ENCODE measurements at regions not wholly inside any gene's neighbourhood (a gene's known extent, or its start where the extent isn't known, plus 50 kb on each side); places are given as distances from the start of the nearest gene placed in this dataset.

DNA sequence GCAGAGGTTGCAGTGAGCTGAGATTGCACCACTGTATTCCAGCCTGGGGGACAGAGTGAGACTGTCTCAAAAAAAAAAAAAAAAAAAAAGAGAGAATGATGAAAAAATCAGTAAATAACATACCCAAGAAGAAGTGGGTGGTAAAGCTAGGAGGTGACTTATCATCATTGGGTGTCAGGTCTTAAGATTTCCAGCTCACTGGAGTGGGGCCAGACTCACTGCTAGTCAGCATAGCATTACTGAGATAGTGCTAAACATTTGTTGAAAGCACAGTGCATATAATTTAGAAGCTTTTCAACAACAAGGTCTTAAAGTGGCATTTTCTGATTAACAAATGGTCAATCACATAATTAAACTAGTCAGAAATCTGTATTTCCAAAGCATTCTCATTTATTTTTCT lies 221.8 kb upstream of the GYPA start:
- Histone ChIP-seq H3K4me2 (ENCODE audit: low read depth, low read length, poor library complexity, severe bottlenecking) (no peak overlapping the region), H4K20me1 (ENCODE audit: insufficient read depth, low read depth, low read length) (no peaks in the 10 kb centered on the region), H3K79me2 (ENCODE audit: low read length) (no peaks in the 10 kb centered on the region), H3K27ac (ENCODE audit: low read length) (no peak overlapping the region), H3K9me3 (ENCODE audit: low read length) (no peaks in the 10 kb centered on the region), H3K9ac (ENCODE audit: low read length) (no peak overlapping the region), H3K4me1 (ENCODE audit: low read length) (0 out of 2 replicates have a peak, but pooled peaks cover 3% of the 10 kb centered on the region), H3K27me3 (ENCODE audit: low read length) (no peaks in the 10 kb centered on the region), H3K4me3 (ENCODE audit: low read length) (no peak overlapping the region), H3K36me3 (ENCODE audit: insufficient read depth, low read length) (no peaks in the 10 kb centered on the region), H3K9me2 (replicated peaks; ENCODE audit: insufficient read depth, low read length) (no peaks in the 10 kb centered on the region), H2AFZ (ENCODE audit: low read length) (no peak overlapping the region)
- DNase-seq: no peak

DNA sequence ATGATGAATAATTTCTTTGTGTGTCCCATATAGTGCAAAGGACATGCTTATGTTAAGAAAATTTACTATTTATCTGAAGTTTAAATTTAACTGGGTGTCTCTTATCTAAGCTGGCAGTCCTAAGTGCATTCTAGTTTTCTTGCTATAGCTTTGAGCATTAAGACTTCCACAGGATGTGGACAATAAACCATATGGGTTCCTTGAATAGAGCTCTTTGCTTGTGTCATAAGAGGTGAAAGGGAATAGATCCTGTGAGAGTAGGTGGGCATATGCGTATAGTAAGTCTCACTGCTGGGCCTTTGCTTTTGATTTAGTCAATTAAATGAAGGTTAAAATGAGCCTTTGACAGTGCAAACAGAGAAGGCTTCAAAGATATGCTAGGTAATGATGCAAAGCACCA lies 223.4 kb upstream of the GYPA start:
- H3K9me3 ChIP-seq (ENCODE audit: low read length): no peaks in the 10 kb centered on the region
- no peaks in the 10 kb centered on the region for H3K36me3 ChIP-seq (ENCODE audit: insufficient read depth, low read length)
- no peak overlapping the region for H2AFZ ChIP-seq (ENCODE audit: low read length)
- H3K9me2 ChIP-seq (replicated peaks; ENCODE audit: insufficient read depth, low read length): no peaks in the 10 kb centered on the region
- no peaks in the 10 kb centered on the region for H3K4me1 ChIP-seq (ENCODE audit: low read length)
- no peaks in the 10 kb centered on the region for H4K20me1 ChIP-seq (ENCODE audit: insufficient read depth, low read depth, low read length)
- no peak overlapping the region for H3K27ac ChIP-seq (ENCODE audit: low read length)
- no peak overlapping the region for H3K4me3 ChIP-seq (ENCODE audit: low read length)
- no peaks in the 10 kb centered on the region for H3K27me3 ChIP-seq (ENCODE audit: low read length)
- no peak overlapping the region for H3K9ac ChIP-seq (ENCODE audit: low read length)
- H3K79me2 ChIP-seq (ENCODE audit: low read length): no peaks in the 10 kb centered on the region
- DNase-seq: no peak
- H3K4me2 ChIP-seq (ENCODE audit: low read depth, low read length, poor library complexity, severe bottlenecking): no peak overlapping the region

GRCh38 chr4:144366425-144366824 lies 225.9 kb upstream of the GYPA start:
- no peak overlapping the region for H2AFZ ChIP-seq (ENCODE audit: low read length)
- H3K9ac ChIP-seq (ENCODE audit: low read length): no peak overlapping the region
- H4K20me1 ChIP-seq (ENCODE audit: insufficient read depth, low read depth, low read length): no peaks in the 10 kb centered on the region
- no peaks in the 10 kb centered on the region for H3K4me1 ChIP-seq (ENCODE audit: low read length)
- no peak overlapping the region for H3K27ac ChIP-seq (ENCODE audit: low read length)
- H3K9me3 ChIP-seq (ENCODE audit: low read length): no peaks in the 10 kb centered on the region
- no peaks in the 10 kb centered on the region for H3K9me2 ChIP-seq (replicated peaks; ENCODE audit: insufficient read depth, low read length)
- no peak overlapping the region for H3K4me3 ChIP-seq (ENCODE audit: low read length)
- H3K4me2 ChIP-seq (ENCODE audit: low read depth, low read length, poor library complexity, severe bottlenecking): no peak overlapping the region
- no peak for DNase-seq
- no peaks in the 10 kb centered on the region for H3K36me3 ChIP-seq (ENCODE audit: insufficient read depth, low read length)
- H3K27me3 ChIP-seq (ENCODE audit: low read length): no peaks in the 10 kb centered on the region
- H3K79me2 ChIP-seq (ENCODE audit: low read length): no peaks in the 10 kb centered on the region

DNA sequence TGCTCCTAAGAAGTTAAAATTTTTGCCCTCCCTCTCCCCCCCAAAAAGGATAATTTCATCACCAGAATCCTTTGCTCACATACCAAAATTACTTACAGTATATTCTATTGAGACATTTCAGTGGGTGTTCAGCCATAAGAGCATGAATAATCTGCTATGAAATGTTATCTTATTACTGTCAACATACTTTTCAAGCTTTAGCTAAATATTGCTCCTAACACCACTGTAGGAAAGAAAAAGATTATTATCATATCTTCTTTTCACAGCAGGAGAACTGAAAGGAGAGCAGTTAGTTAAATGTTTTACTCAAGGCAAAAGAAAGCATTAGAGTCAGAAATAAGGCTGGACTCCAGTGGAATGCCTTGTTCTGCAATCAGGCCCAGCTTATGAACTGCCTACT lies 231.0 kb upstream of the GYPA start:
- H2AFZ ChIP-seq (ENCODE audit: low read length): no peak overlapping the region
- H3K4me3 ChIP-seq (ENCODE audit: low read length): no peak overlapping the region

GRCh38 chr4:144374065-144374464 lies 233.5 kb upstream of the GYPA start:
- no peaks in the 10 kb centered on the region for H3K79me2 ChIP-seq (ENCODE audit: low read length)
- no peak overlapping the region for H3K4me3 ChIP-seq (ENCODE audit: low read length)
- no peaks in the 10 kb centered on the region for H4K20me1 ChIP-seq (ENCODE audit: insufficient read depth, low read depth, low read length)
- no peak overlapping the region for H2AFZ ChIP-seq (ENCODE audit: low read length)
- H3K36me3 ChIP-seq (ENCODE audit: insufficient read depth, low read length): no peaks in the 10 kb centered on the region
- 0 out of 2 replicates have a peak, but pooled peaks cover 3% of the 10 kb centered on the region for H3K4me1 ChIP-seq (ENCODE audit: low read length)
- no peaks in the 10 kb centered on the region for H3K9me3 ChIP-seq (ENCODE audit: low read length)
- H3K27ac ChIP-seq (ENCODE audit: low read length): no peak overlapping the region
- H3K4me2 ChIP-seq (ENCODE audit: low read depth, low read length, poor library complexity, severe bottlenecking): no peak overlapping the region
- H3K9ac ChIP-seq (ENCODE audit: low read length): no peak overlapping the region
- H3K9me2 ChIP-seq (replicated peaks; ENCODE audit: insufficient read depth, low read length): no peaks in the 10 kb centered on the region
- no peaks in the 10 kb centered on the region for H3K27me3 ChIP-seq (ENCODE audit: low read length)
- peak; percentile 51 for DNase-seq

More for the DNA sequence above, 231.0 kb upstream of the GYPA start:
- no peaks in the 10 kb centered on the region for H3K9me2 ChIP-seq (replicated peaks; ENCODE audit: insufficient read depth, low read length)
- H3K36me3 ChIP-seq (ENCODE audit: insufficient read depth, low read length): no peaks in the 10 kb centered on the region
- no peak overlapping the region for H3K4me2 ChIP-seq (ENCODE audit: low read depth, low read length, poor library complexity, severe bottlenecking)
- 0 out of 2 replicates have a peak, but pooled peaks cover 3% of the 10 kb centered on the region for H3K4me1 ChIP-seq (ENCODE audit: low read length)
- DNase-seq: no peak
- no peaks in the 10 kb centered on the region for H3K79me2 ChIP-seq (ENCODE audit: low read length)
- no peak overlapping the region for H3K9ac ChIP-seq (ENCODE audit: low read length)
- no peaks in the 10 kb centered on the region for H3K9me3 ChIP-seq (ENCODE audit: low read length)
- no peaks in the 10 kb centered on the region for H3K27me3 ChIP-seq (ENCODE audit: low read length)
- H3K27ac ChIP-seq (ENCODE audit: low read length): no peak overlapping the region
- H4K20me1 ChIP-seq (ENCODE audit: insufficient read depth, low read depth, low read length): no peaks in the 10 kb centered on the region

DNA sequence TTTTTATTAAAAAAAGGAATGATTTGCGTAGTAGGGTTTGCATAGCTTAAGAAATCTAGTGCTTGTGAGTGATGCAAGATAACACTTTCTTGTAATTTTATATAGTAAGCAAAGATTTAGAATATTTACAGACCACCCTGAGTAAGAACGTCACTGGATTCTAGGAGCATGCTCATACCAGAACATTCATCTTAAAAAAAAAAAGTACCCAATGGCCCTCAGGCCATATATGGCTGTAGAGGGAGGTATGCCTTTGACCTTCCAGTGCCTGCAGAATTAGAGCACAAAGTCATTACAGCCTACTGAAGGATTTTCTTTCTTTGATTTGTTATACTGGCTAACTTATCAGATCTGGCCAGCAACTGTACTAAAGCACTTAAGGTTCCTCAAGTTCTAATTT lies 236.3 kb upstream of the GYPA start:
- Histone ChIP-seq H3K27ac (ENCODE audit: low read length) (no peak overlapping the region), H3K79me2 (ENCODE audit: low read length) (no peaks in the 10 kb centered on the region), H3K9ac (ENCODE audit: low read length) (no peak overlapping the region), H3K36me3 (ENCODE audit: insufficient read depth, low read length) (no peaks in the 10 kb centered on the region), H3K4me3 (ENCODE audit: low read length) (no peak overlapping the region), H3K4me2 (ENCODE audit: low read depth, low read length, poor library complexity, severe bottlenecking) (no peak overlapping the region), H4K20me1 (ENCODE audit: insufficient read depth, low read depth, low read length) (no peaks in the 10 kb centered on the region), H3K4me1 (ENCODE audit: low read length) (0 out of 2 replicates have a peak, but pooled peaks cover 3% of the 10 kb centered on the region), H3K27me3 (ENCODE audit: low read length) (no peaks in the 10 kb centered on the region), H3K9me3 (ENCODE audit: low read length) (no peaks in the 10 kb centered on the region), H3K9me2 (replicated peaks; ENCODE audit: insufficient read depth, low read length) (no peaks in the 10 kb centered on the region), H2AFZ (ENCODE audit: low read length) (no peak overlapping the region)
- no peak for DNase-seq

DNA sequence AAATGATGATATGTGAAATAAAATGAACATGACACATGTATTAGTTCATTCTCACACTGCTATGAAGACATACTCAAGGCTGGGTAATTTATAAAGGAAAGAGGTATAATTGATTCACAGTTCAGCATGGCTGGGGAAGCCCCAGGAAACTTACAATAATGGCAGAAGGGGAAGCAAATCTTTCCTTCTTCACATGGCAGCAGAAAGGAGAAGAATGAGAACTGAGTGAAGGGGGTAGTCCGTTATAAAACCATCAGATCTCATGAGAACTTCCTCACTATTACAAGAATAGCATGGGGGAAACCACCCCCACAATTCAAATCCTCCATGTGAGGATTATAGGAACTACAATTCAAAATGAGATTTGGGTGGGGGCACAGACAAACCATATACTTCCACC lies 243.9 kb upstream of the GYPA start:
- no peaks in the 10 kb centered on the region for H3K36me3 ChIP-seq (ENCODE audit: insufficient read depth, low read length)
- H2AFZ ChIP-seq (ENCODE audit: low read length): no peak overlapping the region
- peaks cover 5% of the 10 kb centered on the region; the same call in 1 of the 2 replicates for H3K9me3 ChIP-seq (ENCODE audit: low read length)
- no peak overlapping the region for H3K4me3 ChIP-seq (ENCODE audit: low read length)
- H3K4me2 ChIP-seq (ENCODE audit: low read depth, low read length, poor library complexity, severe bottlenecking): no peak overlapping the region
- H3K27me3 ChIP-seq (ENCODE audit: low read length): no peaks in the 10 kb centered on the region
- no peaks in the 10 kb centered on the region for H3K79me2 ChIP-seq (ENCODE audit: low read length)
- H4K20me1 ChIP-seq (ENCODE audit: insufficient read depth, low read depth, low read length): no peaks in the 10 kb centered on the region
- no peak overlapping the region for H3K9ac ChIP-seq (ENCODE audit: low read length)
- H3K27ac ChIP-seq (ENCODE audit: low read length): no peak overlapping the region
- H3K9me2 ChIP-seq (replicated peaks; ENCODE audit: insufficient read depth, low read length): 0 out of 2 replicates have a peak, but pooled peaks cover 4% of the 10 kb centered on the region
- DNase-seq: no peak
- no peaks in the 10 kb centered on the region for H3K4me1 ChIP-seq (ENCODE audit: low read length)

DNA sequence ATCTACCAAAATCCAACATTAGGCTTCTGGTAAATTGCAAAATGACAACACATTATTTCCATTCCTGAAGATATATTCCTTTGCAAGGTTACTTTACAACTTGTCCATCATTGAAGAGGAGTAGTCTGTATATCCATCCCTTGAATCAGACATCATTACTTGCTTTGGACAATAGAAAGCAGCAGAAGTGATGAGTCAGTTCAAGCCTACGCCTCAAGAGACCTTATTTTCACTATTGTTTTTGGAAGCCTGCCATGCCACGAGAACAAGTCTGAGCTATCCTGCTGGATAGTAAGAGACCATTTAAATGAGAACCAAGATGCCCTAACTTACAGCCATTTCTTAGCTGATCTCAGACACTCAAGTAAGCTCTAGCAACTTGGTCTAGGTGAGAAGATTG lies 246.0 kb upstream of the HHIP start:
- no peak overlapping the region for H3K9ac ChIP-seq (ENCODE audit: low read length)
- no peak for DNase-seq
- no peak overlapping the region for H3K4me3 ChIP-seq (ENCODE audit: low read length)
- 0 out of 2 replicates have a peak, but pooled peaks cover 4% of the 10 kb centered on the region for H3K9me2 ChIP-seq (replicated peaks; ENCODE audit: insufficient read depth, low read length)
- no peak overlapping the region for H2AFZ ChIP-seq (ENCODE audit: low read length)
- H3K4me1 ChIP-seq (ENCODE audit: low read length): no peaks in the 10 kb centered on the region
- 0 out of 2 replicates have a peak, but pooled peaks cover 2% of the 10 kb centered on the region for H3K9me3 ChIP-seq (ENCODE audit: low read length)
- no peaks in the 10 kb centered on the region for H3K36me3 ChIP-seq (ENCODE audit: insufficient read depth, low read length)
- H3K27me3 ChIP-seq (ENCODE audit: low read length): no peaks in the 10 kb centered on the region
- no peaks in the 10 kb centered on the region for H4K20me1 ChIP-seq (ENCODE audit: insufficient read depth, low read depth, low read length)
- H3K4me2 ChIP-seq (ENCODE audit: low read depth, low read length, poor library complexity, severe bottlenecking): no peak overlapping the region
- H3K27ac ChIP-seq (ENCODE audit: low read length): no peak overlapping the region
- no peaks in the 10 kb centered on the region for H3K79me2 ChIP-seq (ENCODE audit: low read length)

DNA sequence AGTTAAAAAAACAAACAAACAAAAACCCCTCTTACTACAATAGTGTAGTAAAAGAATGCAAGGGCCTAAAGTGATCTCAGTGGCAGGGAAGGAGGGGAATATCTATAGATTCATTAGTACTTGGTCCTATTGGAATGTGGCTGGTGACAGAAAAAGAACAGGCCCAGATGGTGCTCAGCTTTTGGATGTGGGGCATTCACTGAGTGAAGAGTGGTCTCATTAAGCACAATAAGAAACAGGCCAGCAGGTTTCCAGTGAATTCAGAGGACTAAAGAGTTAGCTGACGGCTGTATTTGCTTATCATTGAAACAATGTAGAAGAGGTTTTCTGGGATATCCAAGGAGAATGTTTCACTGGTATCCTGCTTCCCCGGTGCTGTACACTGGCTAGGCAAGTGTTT lies 243.8 kb upstream of the HHIP start:
- DNase-seq: no peak
- Histone ChIP-seq H3K4me1 (ENCODE audit: low read length) (no peaks in the 10 kb centered on the region), H3K36me3 (ENCODE audit: insufficient read depth, low read length) (no peaks in the 10 kb centered on the region), H3K79me2 (ENCODE audit: low read length) (no peaks in the 10 kb centered on the region), H3K4me3 (ENCODE audit: low read length) (no peak overlapping the region), H3K27me3 (ENCODE audit: low read length) (no peaks in the 10 kb centered on the region), H3K9me2 (replicated peaks; ENCODE audit: insufficient read depth, low read length) (0 out of 2 replicates have a peak, but pooled peaks cover 4% of the 10 kb centered on the region), H3K27ac (ENCODE audit: low read length) (no peak overlapping the region), H2AFZ (ENCODE audit: low read length) (no peak overlapping the region), H3K9me3 (ENCODE audit: low read length) (0 out of 2 replicates have a peak, but pooled peaks cover 2% of the 10 kb centered on the region), H3K4me2 (ENCODE audit: low read depth, low read length, poor library complexity, severe bottlenecking) (no peak overlapping the region), H3K9ac (ENCODE audit: low read length) (no peak overlapping the region), H4K20me1 (ENCODE audit: insufficient read depth, low read depth, low read length) (no peaks in the 10 kb centered on the region)
